Testis (tissue), 2 donors: ENCODE measurements at regions not wholly inside any gene's neighbourhood (a gene's known extent, or its start where the extent isn't known, plus 50 kb on each side); places are given as distances from the start of the nearest gene placed in this dataset.
A peak's percentile ranks its signal among the peaks of the same experiment; 100 is the strongest.

ENCODE experiments used
- DNase-seq: peaks from one replicate; pipeline ENCODE4 v3.0.0-alpha.2; 2019
- H3K27ac ChIP-seq, 2 donors: fragments of 200-600 bp; sonication (generic); one replicate each; pipeline ENCODE4 v1.5.1; 2019
- H3K27me3 ChIP-seq: fragments of 200-600 bp; sonication (generic); one replicate; pipeline ENCODE4 v1.5.1; 2019
- H3K36me3 ChIP-seq: fragments of 200-600 bp; sonication (generic); one replicate; pipeline ENCODE4 v1.5.1; 2017; ENCODE audit warnings: low read depth; ENCODE audit errors: missing control alignments
- H3K4me1 ChIP-seq: fragments of 200-600 bp; sonication (generic); one replicate; pipeline ENCODE4 v1.5.1; 2019
- H3K4me3 ChIP-seq, 2 donors: fragments of 200-600 bp; sonication (generic); one replicate each; pipeline ENCODE4 v1.5.1; 2017 to 2019
- H3K9me3 ChIP-seq: fragments of 200-600 bp; sonication (generic); one replicate; pipeline ENCODE4 v1.5.1; 2017
- POLR2A ChIP-seq: fragments of 450-650 bp; IDR thresholded peaks from one replicate; pipeline ENCODE4 v1.6.1; 2017; ENCODE audit warnings: antibody characterized with exemption, mild to moderate bottlenecking, moderate library complexity
- WGBS, 2 donors: methylation state at CpG; one replicate each; pipeline ENCODE4 v1.1.5; 2018; 5-methylcytosine and 5-hydroxymethylcytosine counted together
- intact Hi-C: fragments of 100-400 bp; cut with DNase I; formaldehyde crosslinking; loops from one replicate; pipeline ENCODE4 v1.15.1; 2023; ENCODE audit warnings: low total_unique reads
- TF ChIP-seq, protein P1 (sequence below), 3 experiments: fragments of 450-650 bp in 2 of 3; fragments of 200-600 bp in 1 of 3; sonication (generic) in 1 of 3; IDR thresholded peaks; one replicate each; pipeline ENCODE4 v1.5.1; 2016 to 2019; ENCODE audit warnings: antibody characterized with exemption in 3 of 3, mild to moderate bottlenecking in 2 of 3, moderate library complexity in 1 of 3

DNA sequence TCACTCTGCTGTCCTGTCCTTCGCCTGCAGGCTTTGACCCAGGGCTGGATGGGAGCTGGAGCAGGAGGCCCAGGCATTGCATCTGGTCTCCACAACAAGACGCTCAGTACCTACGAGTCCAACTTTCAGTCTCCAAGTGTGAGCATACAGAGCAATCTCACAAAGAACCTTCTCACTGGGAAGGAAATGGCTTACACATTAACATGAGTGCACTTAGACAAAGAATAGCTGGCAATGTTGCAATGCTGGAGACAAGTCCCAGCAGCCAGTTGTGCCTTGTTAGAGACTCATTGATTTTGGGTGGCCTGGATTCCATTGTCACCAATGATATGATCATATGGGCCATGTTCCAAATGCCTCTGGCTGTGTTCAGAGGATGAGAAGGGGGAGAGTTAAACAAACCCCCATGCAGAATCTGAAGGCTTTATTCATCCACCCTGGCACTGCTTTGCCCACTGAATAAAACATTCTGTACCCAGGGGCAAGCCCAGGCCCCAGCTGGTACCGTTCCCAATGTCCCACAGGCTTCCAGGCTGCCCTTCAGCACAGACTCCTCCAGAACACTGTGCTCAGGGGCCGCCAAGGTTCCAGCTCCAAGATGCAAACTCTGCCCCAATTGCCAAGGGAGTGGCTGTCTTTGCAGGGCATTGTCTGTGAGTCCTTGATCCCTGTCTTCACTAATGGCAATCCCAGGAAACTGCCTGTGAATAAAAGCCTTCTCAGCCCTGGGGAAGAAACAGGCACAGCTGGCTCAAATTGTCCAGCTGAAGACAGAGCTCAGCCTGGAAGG, 185.5 kb downstream of the HSD17B3 start:
- Histone ChIP-seq H3K27ac (peak overlapping the region; percentile 60 to 63), H3K9me3 (no peaks in the 10 kb centered on the region), H3K4me3 (no peak overlapping the region), H3K27me3 (no peaks in the 10 kb centered on the region), H3K4me1 (peaks cover 29% of the 10 kb centered on the region), H3K36me3 (no peaks in the 10 kb centered on the region)
- 42 to 54% methylated on average over 3 to 5 of the region's 5 CpGs for WGBS, 2 donors
- intact Hi-C loops, result no loop called here
- peak; percentile 52 for DNase-seq
- TF ChIP-seq, protein P1, sequence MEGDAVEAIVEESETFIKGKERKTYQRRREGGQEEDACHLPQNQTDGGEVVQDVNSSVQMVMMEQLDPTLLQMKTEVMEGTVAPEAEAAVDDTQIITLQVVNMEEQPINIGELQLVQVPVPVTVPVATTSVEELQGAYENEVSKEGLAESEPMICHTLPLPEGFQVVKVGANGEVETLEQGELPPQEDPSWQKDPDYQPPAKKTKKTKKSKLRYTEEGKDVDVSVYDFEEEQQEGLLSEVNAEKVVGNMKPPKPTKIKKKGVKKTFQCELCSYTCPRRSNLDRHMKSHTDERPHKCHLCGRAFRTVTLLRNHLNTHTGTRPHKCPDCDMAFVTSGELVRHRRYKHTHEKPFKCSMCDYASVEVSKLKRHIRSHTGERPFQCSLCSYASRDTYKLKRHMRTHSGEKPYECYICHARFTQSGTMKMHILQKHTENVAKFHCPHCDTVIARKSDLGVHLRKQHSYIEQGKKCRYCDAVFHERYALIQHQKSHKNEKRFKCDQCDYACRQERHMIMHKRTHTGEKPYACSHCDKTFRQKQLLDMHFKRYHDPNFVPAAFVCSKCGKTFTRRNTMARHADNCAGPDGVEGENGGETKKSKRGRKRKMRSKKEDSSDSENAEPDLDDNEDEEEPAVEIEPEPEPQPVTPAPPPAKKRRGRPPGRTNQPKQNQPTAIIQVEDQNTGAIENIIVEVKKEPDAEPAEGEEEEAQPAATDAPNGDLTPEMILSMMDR (IDR thresholded peaks at IDR 0.05), result no peak
- no peak for TF ChIP-seq POLR2A

DNA sequence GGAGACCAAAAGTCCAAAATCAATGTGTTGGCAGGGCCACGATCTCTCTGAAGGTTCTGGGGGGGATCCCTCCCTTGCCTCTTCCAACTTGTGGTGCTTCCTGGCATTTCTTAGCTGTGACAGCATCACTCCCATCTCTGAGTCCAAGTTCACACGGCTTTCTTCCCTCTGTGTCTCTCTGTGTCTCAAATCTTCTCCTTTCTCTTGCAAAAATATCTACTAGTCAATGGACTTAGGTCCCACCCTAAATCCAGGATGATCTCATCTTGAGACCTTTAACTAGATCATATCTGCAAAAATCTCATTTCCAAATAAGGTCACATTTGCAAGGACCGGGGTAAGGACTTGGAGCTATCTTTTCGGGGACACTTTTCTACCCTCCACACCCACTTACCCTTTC, 186.1 kb downstream of the HSD17B3 start:
- H3K27ac ChIP-seq, result peak overlapping the region in 1 of 2 donors; percentile 24
- TF ChIP-seq POLR2A, result no peak
- TF ChIP-seq, protein P1 (IDR thresholded peaks at IDR 0.05), result no peak
- H3K4me1 ChIP-seq, result peaks cover 34% of the 10 kb centered on the region
- no peaks in the 10 kb centered on the region for H3K9me3 ChIP-seq
- H3K4me3 ChIP-seq, result no peak overlapping the region
- no peaks in the 10 kb centered on the region for H3K27me3 ChIP-seq
- WGBS, 2 donors, result 71 to 72% methylated on average over 4 of the region's 4 CpGs
- intact Hi-C loops, result no loop called here
- no peaks in the 10 kb centered on the region for H3K36me3 ChIP-seq
- DNase-seq, result no peak

DNA sequence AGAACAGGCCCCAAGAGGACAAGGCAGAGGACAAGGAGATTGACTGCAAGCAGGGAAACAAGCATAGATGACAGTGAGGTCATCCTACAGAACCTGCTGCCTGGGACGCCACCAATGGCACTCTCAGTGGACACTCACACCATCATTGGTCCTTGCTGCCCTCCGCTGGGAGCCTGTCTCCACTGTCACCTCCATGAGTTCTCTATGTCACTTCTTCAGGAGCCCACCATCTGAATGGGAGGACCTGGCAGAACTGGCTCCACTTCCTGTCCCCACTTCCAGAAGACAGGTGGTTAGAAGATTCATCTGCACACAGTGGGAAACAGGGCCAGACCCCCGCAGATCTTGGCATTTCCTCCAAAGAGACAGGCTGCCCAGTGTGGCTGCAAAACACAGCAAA, 188.9 kb downstream of the HSD17B3 start:
- TF ChIP-seq, protein P1 (IDR thresholded peaks at IDR 0.05), result no peak
- TF ChIP-seq POLR2A, result no peak
- peaks cover 36% of the 10 kb centered on the region for H3K4me1 ChIP-seq

DNA sequence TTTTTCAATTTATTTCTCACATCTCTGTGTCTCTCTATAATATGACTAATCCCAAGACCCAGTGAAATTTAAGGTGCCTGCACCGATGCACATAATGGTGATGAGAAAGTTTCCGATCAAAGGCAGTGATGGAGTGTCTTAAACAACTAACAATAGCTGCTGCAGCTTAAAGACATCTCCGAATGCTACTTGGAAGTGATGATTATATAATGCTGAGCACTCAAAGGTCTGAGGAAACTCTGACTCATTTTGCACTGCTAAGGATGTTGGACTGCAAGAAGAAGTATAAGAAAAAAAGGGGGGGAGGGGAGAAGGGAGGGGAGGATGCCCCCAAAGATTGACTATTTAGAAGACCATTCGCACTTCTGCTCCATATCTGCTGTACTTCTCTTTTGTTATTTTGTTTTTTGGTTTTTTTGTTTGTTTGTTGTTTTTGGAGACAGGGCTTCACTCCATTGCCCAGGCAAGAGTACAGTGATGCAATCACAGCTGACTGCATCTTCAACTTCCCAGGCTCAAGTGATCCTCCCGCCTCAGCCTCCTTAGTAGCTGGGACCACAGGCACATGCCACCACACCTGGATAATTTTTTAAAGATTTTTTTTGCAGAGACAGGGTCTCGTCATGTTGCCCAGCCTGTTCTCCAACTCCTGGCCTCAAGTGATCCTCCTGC, 192.2 kb downstream of the HSD17B3 start:
- intact Hi-C loops, result no loop called here
- no peaks in the 10 kb centered on the region for H3K27me3 ChIP-seq
- no peak for DNase-seq
- WGBS, 2 donors, result 74 to 76% methylated on average over 6 of the region's 6 CpGs
- H3K27ac ChIP-seq, result no peak overlapping the region
- H3K36me3 ChIP-seq, result no peaks in the 10 kb centered on the region
- H3K9me3 ChIP-seq, result no peaks in the 10 kb centered on the region
- H3K4me1 ChIP-seq, result peaks cover 18% of the 10 kb centered on the region
- H3K4me3 ChIP-seq, result no peak overlapping the region
- TF ChIP-seq POLR2A, result no peak
- TF ChIP-seq, protein P1 (IDR thresholded peaks at IDR 0.05), result no peak

More for the DNA sequence above, 188.9 kb downstream of the HSD17B3 start:
- intact Hi-C loops, result no loop called here
- 90 to 94% methylated on average over 3 of the region's 3 CpGs for WGBS, 2 donors
- no peak for DNase-seq
- Histone ChIP-seq H3K27ac (no peak overlapping the region), H3K9me3 (no peaks in the 10 kb centered on the region), H3K4me3 (no peak overlapping the region), H3K27me3 (no peaks in the 10 kb centered on the region), H3K36me3 (no peaks in the 10 kb centered on the region)
